ENCODE measurements at regions not wholly inside any gene's neighbourhood (a gene's known extent, or its start where the extent isn't known, plus 50 kb on each side); places are given as distances from the start of the nearest gene placed in this dataset.
"Not testable (repeated sequence)": the region's sequence is repeated elsewhere in the genome, so short reads cannot be mapped to it uniquely, and the experiment has no call there.

DNA sequence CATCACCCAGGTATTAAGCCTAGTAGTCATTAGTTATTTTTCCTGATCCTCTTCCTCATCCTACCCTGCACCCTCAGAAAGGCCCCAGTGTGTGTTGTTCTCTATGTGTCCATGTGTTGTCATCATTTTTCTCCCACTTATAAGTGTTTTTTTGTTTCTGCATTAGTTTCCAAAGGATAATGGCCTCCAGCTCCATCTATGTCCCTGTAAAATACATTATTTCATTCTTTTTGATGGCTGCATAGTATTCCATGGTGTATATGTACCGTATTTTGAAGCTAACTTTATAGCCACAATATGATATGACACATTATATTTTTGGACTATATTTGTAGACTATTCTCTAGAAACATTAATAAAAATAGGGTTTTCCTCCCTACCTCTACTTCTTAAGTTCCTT is 324.4 kb upstream of the EDIL3 start:
- Histone ChIP-seq H3K9me3 (ENCODE audit: control insufficient read depth, low read depth, low read length) (no peaks in the 10 kb centered on the region), H3K27ac (ENCODE audit: control insufficient read depth, insufficient read depth, low read length) (no peak overlapping the region), H3K27me3 (ENCODE audit: control insufficient read depth, extremely low read depth, insufficient read depth, low read length) (no peaks in the 10 kb centered on the region), H3K4me1 (ENCODE audit: control insufficient read depth, extremely low read depth, insufficient read depth, low read length) (no peaks in the 10 kb centered on the region), H3K79me2 (ENCODE audit: control insufficient read depth, insufficient read depth, low read length) (no peaks in the 10 kb centered on the region), H3K9ac (ENCODE audit: control insufficient read depth, extremely low read depth, insufficient read depth, low read length) (no peak overlapping the region), H2AFZ (ENCODE audit: control insufficient read depth, low read length) (no peak overlapping the region), H3K9me1 (ENCODE audit: control insufficient read depth, extremely low read depth, insufficient read depth, low read length) (no peaks in the 10 kb centered on the region), H3K4me2 (ENCODE audit: control insufficient read depth, extremely low read depth, insufficient read depth, low read depth, low read length) (no peak overlapping the region), H4K20me1 (ENCODE audit: control insufficient read depth, extremely low read depth, insufficient read depth, low read length) (no peaks in the 10 kb centered on the region), H3K4me3 (ENCODE audit: control insufficient read depth in 2 of 3, extremely low read depth in 1 of 3, insufficient read depth in 2 of 3, low read depth in 1 of 3, low read length in 3 of 3) (no peak overlapping the region), H3K36me3 (ENCODE audit: control insufficient read depth in 2 of 2, extremely low read depth in 1 of 2, insufficient read depth in 2 of 2, low read length in 2 of 2) (no peaks in the 10 kb centered on the region)
- dilution Hi-C loops (cut with MboI; ENCODE audit: extremely low pct_ligation_motif_present, low sequenced_read_pairs): no loop called here
- no peak for FAIRE-seq
- TF ChIP-seq EZH2 (IDR thresholded peaks at IDR 0.05; ENCODE audit: low read length): no peak
- TF ChIP-seq, protein P1, sequence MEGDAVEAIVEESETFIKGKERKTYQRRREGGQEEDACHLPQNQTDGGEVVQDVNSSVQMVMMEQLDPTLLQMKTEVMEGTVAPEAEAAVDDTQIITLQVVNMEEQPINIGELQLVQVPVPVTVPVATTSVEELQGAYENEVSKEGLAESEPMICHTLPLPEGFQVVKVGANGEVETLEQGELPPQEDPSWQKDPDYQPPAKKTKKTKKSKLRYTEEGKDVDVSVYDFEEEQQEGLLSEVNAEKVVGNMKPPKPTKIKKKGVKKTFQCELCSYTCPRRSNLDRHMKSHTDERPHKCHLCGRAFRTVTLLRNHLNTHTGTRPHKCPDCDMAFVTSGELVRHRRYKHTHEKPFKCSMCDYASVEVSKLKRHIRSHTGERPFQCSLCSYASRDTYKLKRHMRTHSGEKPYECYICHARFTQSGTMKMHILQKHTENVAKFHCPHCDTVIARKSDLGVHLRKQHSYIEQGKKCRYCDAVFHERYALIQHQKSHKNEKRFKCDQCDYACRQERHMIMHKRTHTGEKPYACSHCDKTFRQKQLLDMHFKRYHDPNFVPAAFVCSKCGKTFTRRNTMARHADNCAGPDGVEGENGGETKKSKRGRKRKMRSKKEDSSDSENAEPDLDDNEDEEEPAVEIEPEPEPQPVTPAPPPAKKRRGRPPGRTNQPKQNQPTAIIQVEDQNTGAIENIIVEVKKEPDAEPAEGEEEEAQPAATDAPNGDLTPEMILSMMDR (optimal IDR thresholded peaks at IDR 0.05 in 1 of 3, IDR thresholded peaks at IDR 0.05 in 1 of 3, conservative IDR thresholded peaks at IDR 0.05 in 1 of 3; ENCODE audit: extremely low read depth in 1 of 3, insufficient read depth in 2 of 3, low read length in 3 of 3): no peak
- no peak for DNase-seq (ENCODE audit: low read depth, low spot score)

DNA sequence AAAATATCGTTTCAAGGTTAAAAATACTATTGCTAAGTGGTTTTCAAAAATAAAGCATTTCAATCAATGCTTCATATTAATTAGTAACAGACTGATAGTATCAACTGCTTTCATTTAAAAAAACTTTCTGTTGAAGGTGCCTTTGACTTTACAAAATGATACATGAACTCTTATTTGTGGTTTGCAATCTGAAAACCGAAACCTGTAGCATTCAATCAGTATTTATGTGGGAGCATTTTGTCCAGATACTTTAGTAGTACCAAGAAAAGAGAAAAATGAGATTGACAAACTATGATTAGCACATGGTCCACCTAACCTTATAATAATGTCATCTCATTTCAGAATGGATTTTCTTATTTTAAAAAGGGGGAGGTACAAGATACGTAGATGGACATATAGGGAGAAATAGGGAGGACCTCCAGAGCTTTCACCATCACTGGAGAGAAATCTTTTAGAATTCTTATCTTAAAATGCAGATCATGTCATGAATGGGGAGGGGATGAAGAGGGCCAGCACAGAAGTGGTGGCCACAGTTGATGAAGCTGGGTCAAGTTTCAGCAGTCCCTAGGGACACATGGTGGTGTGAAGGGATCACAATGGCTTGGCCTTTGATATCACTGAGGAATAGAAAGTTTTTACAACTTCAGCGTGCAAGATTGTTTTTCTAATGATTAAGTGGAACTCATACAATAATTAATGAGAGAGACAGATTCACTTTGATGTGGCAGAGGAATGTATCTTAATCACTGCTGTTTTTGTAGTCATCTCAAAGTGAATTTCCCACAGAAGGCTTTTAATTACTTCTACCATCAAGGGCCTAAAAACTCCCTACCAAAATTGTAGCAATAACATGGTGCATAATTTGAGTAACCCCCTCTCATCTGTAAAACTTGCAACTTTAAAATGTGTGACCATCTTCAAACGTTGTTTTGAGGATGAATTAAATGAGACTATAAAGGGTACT is 322.3 kb upstream of the EDIL3 start:
- dilution Hi-C loops (cut with MboI; ENCODE audit: extremely low pct_ligation_motif_present, low sequenced_read_pairs): no loop called here
- H4K20me1 ChIP-seq (ENCODE audit: control insufficient read depth, extremely low read depth, insufficient read depth, low read length): no peaks in the 10 kb centered on the region
- no peak overlapping the region for H2AFZ ChIP-seq (ENCODE audit: control insufficient read depth, low read length)
- TF ChIP-seq, protein P1 (optimal IDR thresholded peaks at IDR 0.05 in 1 of 3, IDR thresholded peaks at IDR 0.05 in 1 of 3, conservative IDR thresholded peaks at IDR 0.05 in 1 of 3; ENCODE audit: extremely low read depth in 1 of 3, insufficient read depth in 2 of 3, low read length in 3 of 3): no peak
- TF ChIP-seq EZH2 (IDR thresholded peaks at IDR 0.05; ENCODE audit: low read length): no peak
- no peak for FAIRE-seq
- H3K27me3 ChIP-seq (ENCODE audit: control insufficient read depth, extremely low read depth, insufficient read depth, low read length): no peaks in the 10 kb centered on the region
- no peaks in the 10 kb centered on the region for H3K9me3 ChIP-seq (ENCODE audit: control insufficient read depth, low read depth, low read length)
- no peaks in the 10 kb centered on the region for H3K9me1 ChIP-seq (ENCODE audit: control insufficient read depth, extremely low read depth, insufficient read depth, low read length)
- no peak for DNase-seq (ENCODE audit: low read depth, low spot score)
- H3K4me3 ChIP-seq (ENCODE audit: control insufficient read depth in 2 of 3, extremely low read depth in 1 of 3, insufficient read depth in 2 of 3, low read depth in 1 of 3, low read length in 3 of 3): no peak overlapping the region
- no peaks in the 10 kb centered on the region for H3K79me2 ChIP-seq (ENCODE audit: control insufficient read depth, insufficient read depth, low read length)
- H3K4me1 ChIP-seq (ENCODE audit: control insufficient read depth, extremely low read depth, insufficient read depth, low read length): no peaks in the 10 kb centered on the region
- H3K36me3 ChIP-seq (ENCODE audit: control insufficient read depth in 2 of 2, extremely low read depth in 1 of 2, insufficient read depth in 2 of 2, low read length in 2 of 2): no peaks in the 10 kb centered on the region
- no peak overlapping the region for H3K4me2 ChIP-seq (ENCODE audit: control insufficient read depth, extremely low read depth, insufficient read depth, low read depth, low read length)
- H3K27ac ChIP-seq (ENCODE audit: control insufficient read depth, insufficient read depth, low read length): no peak overlapping the region
- H3K9ac ChIP-seq (ENCODE audit: control insufficient read depth, extremely low read depth, insufficient read depth, low read length): no peak overlapping the region

DNA sequence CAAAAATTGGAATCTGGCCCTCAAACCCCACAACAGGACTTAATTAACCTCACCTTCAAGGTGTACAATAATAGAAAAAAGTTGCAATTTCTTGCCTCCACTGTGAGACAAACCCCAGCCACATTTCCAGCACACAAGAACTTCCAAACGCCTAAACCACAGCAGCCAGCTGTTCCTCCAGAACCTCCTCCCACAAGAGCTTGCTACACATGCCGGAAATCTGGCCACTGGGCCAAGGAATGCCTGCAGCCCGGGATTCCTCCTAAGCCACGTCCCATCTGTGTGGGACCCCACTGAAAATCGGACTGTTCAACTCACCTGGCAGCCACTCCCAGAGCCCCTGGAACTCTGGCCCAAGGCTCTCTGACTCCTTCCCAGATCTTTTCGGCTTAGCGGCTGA is 315.9 kb upstream of the EDIL3 start:
- H3K9me3 ChIP-seq (ENCODE audit: control insufficient read depth, low read depth, low read length); FAIRE-seq; H3K4me1 ChIP-seq (ENCODE audit: control insufficient read depth, extremely low read depth, insufficient read depth, low read length); H3K9ac ChIP-seq (ENCODE audit: control insufficient read depth, extremely low read depth, insufficient read depth, low read length); H4K20me1 ChIP-seq (ENCODE audit: control insufficient read depth, extremely low read depth, insufficient read depth, low read length); H3K27ac ChIP-seq (ENCODE audit: control insufficient read depth, insufficient read depth, low read length); H3K79me2 ChIP-seq (ENCODE audit: control insufficient read depth, insufficient read depth, low read length); H3K4me3 ChIP-seq (ENCODE audit: control insufficient read depth in 2 of 3, extremely low read depth in 1 of 3, insufficient read depth in 2 of 3, low read depth in 1 of 3, low read length in 3 of 3); dilution Hi-C loops (cut with MboI; ENCODE audit: extremely low pct_ligation_motif_present, low sequenced_read_pairs); H3K9me1 ChIP-seq (ENCODE audit: control insufficient read depth, extremely low read depth, insufficient read depth, low read length); H2AFZ ChIP-seq (ENCODE audit: control insufficient read depth, low read length); H3K27me3 ChIP-seq (ENCODE audit: control insufficient read depth, extremely low read depth, insufficient read depth, low read length); DNase-seq (ENCODE audit: low read depth, low spot score); H3K36me3 ChIP-seq (ENCODE audit: control insufficient read depth in 2 of 2, extremely low read depth in 1 of 2, insufficient read depth in 2 of 2, low read length in 2 of 2); H3K4me2 ChIP-seq (ENCODE audit: control insufficient read depth, extremely low read depth, insufficient read depth, low read depth, low read length): not testable (repeated sequence)
